NCI-H1436 treated with DMSO at 0.1 percent for 48 hours (cell line): ENCODE measurements at regions not wholly inside any gene's neighbourhood (a gene's known extent, or its start where the extent isn't known, plus 50 kb on each side); places are given as distances from the start of the nearest gene placed in this dataset.

Source experiments
- DNase-seq: peaks from one replicate; lab custom pipeline; 2025; lab: John Stamatoyannopoulos, UW

DNA sequence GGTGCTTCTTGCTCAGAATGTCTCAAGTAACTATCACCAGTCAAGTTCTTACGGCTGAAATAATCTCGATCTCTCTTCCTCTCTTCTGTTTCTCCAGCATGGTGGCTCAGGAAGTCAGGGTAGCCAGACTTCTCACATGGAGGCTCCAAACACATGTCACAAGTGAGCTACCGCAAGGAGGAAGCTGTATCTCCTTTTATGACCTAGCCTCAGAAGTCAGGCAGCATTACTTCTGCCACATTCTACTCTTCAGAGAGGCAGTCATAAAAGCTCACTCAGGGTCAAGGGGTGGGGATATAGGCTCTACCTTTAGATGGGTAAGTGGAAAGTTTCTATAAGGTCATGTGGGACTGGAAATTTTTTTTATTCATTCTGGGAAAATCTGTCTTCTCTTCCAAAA lies 86.6 kb upstream of the NEO1 start:
- no peak for DNase-seq

DNA sequence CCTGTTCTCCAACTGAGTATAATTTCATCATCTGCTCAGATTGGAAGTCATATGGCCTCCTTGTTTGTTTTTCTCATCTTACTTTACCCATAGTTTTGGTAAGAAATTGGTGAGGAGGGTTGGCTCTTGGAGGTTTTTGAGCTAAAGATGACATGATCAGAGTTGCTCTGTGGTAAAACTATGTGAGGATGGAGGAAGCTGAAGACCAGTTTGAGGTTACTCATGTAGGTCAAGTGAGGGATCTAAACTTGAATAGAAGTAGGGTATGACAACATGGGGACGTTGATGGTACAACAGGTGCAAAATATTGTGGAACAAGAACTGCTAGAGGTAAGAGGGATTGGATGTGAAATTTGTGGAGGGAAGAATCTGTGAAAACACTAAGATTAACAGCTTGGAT lies 87.7 kb upstream of the NEO1 start:
- no peak for DNase-seq

DNA sequence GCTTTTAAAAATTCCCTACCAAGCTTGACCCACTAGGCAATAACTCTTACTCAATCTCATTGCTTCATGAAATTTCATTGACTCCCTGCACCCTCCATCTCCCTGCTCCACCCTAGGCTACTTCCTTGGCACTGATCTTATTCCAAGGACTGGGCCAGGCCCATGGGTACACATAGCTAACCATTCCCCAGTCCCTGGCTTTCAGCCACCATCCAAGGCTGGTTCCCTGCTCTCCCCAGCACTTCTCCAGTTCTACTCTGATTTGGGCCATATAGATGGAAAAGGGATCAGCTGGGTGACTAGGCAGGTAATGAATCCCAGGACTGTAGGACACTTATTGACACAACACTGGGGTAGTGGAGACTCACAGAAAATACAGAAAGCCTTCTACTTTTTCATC lies 88.1 kb upstream of the NEO1 start:
- no peak for DNase-seq

DNA sequence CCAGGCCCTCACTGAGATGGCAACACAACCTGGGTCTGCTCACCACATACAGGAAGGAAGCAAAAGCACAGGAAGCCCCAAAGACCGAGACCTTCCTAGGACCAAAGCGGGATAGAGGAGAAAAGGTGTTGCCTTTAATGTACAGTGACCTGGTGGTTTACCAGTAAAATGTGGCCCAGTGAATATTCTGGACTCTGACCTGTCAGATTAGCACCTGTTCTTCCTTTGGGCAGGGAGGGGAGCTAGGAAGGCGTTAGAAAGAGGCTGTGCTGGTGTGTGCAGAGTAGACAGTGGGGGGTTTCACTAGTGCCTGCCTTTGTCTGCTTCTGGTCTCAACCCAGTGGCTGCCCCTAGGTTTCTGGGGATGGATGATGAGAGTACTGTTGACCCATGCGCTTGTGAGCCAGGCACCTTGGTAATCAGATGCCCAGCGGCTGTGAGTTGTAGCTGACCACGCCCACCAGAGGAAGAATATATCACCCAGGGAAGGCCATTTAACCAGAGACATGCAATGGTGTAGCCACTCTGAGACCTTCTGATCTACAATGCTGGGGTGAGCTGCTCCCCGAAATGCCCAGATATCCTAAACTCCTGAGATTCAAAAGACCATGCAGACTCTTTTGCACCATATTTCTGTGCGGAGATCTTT lies 90.1 kb upstream of the NEO1 start:
- no peak for DNase-seq

DNA sequence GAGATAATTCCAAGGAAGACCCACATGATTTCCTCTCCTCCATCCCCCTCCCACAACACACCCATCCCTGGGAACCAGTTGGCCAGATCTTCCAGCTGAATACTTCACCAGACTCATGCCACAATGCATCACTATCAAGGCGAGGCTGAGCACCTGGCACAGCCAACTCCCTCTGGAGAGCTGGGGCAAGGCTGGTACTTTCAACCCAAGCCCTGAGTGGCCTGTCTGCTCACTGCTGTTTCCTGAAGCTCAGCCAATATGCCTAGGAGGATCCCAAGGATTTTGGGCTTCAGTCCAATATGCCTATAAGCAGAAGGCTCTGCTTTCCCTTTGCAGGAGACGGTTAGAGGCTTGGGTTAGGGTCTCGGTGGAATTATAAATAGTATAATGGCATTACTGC lies 90.9 kb upstream of the NEO1 start:
- DNase-seq: no peak

DNA sequence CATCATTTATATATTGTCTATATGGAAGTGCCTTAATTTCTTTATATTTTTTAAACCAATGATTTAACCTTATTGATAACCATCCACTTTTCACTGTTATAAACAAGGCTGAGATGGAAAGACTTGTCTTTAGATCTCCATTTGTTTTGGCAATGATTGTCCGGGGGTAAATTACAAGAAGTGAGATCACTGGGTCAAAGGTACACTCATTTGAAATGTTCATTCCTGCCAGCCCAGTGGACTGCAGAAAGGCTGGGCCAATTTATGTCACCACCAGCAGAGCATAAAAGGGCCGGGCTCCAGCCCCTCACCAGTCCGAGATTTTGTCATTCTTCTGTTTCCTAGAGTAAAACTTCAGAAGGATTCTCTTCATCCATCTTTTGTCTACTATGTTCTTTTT lies 93.6 kb upstream of the NEO1 start:
- DNase-seq: no peak

DNA sequence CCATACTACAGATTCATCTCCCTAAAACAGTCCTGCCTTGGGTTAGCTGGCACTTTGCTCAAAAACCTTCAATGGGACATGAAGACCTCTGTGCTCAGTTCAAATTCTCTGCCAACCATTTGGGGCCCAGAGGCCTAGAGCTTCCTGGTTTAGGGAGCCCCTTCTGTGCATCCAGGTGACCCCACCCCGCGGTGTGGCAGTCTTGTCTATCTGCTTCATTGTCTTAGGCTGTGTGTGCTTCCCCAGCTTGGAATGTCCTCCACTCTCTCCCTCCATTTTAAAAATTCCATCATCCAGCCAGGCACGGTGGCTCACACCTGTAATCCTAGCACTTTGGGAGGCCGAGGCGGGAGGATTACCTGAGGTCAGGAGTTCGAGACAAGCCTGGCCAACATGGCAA lies 99.0 kb upstream of the NEO1 start:
- no peak for DNase-seq

DNA sequence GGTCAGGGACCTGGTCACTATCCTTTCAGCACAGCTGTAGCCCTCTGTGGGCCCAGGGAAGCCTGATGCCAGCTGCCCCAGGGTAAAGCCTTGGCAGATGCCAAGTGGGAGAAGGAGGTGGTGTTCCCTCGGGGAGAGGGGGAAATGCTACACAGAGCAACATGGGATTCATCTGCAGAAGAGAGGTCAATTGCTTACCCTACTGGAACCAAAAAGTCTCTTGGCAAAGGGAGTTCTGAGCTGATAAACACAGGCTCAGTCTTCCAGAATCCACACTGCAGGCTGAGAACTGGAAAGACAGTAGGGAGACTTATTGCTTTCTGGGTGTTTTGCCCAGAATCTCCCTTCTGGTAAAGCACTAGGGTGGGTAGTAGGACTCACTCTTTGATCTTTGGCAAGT lies 100.1 kb upstream of the NEO1 start:
- DNase-seq: no peak

DNA sequence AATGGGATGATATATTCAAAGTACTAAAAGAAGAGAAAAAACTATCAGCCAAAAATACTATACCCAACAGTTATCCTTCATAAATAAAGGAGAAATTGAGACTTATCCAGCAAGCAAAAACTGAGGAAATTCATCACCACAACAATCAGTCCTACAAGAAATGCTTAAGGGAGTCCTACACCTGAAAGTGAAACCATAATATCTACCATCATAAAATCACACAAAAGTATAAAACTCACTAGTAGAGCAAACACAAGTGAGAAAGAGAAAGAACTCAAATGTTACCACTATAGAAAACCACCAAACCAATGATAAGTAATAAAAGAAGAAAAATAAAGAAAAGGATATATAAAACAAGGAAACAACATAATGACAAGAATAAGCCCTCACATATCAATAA lies 103.6 kb upstream of the NEO1 start:
- no peak for DNase-seq

DNA sequence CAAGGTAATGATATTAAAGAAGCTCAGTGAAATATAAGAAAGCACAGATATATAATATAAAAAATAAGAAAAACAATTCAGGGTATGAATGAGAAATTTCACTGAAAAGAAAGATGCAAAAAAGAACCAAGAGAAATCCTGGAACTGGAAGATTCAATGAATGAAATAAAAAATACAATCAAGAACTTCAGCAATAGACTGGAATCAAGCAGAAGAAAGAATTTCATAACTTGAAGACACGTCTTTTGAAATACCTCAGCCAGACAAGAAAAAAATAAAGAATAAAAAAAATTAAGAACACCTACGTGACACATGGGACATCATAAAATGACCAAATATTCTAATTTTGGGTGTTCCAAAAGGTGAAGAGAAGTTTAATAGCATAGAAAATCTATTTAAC lies 104.6 kb upstream of the NEO1 start:
- no peak for DNase-seq

DNA sequence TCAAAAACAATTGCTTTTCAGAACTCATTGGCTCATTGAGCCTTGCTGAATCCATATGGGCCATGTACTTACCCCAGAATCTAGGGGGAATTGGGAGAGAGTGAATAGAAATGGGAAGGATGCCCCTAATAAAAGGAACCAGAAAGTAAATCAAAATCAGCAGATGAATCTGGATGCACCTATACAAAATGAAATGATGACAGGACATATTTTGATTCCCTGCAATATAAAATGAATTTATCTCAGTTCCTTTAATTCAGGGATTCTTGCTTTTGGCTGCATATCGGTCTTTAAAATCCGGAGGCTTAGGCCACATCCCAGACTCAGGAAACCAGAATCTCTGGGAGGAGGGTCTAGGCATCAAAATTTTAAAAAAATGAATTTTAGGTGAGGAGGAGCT lies 107.7 kb upstream of the NEO1 start:
- DNase-seq: no peak

DNA sequence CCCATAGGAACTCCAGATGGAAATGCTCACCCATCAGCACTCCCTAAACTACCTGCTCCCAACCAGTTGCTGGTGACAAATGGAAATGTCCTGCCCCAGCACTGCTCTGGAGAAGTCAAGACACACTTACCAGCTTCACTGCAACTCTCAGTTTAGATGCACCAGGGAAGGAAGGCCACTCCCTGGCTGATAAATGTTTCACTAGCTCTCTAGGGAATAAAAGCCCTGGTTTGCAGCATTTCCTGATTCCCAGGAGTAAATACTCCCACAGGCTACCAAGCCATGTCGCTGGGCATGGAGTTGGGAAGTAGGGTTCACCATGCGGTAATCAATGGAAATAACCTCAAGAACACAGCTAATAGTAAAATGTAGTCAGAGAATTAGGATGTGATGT lies 112.0 kb upstream of the NEO1 start:
- no peak for DNase-seq

DNA sequence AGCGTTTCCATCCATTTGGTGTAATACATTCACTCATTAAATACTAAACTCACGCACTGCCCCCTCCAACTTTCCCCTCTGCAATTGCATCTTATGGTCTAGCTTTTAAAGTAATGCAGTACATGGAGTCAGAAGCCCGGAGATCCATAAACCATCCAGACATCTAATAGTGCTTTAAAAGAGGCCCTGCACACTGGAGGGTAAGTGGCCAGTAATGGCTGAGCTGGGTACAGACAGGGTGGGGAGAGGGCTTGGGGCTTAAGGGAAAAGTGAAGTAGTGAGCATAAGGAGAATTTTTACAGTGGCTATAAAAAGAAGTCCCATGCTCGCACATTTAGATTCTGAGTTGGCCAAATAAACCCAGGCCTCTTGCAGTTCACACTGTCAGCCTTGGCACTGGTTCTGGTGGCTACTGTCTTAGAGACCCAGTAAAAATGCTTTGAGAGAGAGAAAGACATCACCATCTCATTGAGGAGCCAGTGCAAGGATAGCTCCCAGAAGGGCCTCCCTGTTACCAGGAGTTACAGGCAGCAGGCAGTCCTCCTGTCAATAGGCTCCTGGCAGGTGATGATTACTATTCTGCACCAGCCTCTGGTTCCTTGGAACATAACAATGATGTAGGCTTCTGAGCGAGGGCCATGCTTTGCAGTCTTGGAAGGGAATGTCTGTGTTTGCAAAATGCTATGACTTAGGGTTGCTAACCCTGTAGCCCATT lies 112.6 kb upstream of the NEO1 start:
- no peak for DNase-seq

DNA sequence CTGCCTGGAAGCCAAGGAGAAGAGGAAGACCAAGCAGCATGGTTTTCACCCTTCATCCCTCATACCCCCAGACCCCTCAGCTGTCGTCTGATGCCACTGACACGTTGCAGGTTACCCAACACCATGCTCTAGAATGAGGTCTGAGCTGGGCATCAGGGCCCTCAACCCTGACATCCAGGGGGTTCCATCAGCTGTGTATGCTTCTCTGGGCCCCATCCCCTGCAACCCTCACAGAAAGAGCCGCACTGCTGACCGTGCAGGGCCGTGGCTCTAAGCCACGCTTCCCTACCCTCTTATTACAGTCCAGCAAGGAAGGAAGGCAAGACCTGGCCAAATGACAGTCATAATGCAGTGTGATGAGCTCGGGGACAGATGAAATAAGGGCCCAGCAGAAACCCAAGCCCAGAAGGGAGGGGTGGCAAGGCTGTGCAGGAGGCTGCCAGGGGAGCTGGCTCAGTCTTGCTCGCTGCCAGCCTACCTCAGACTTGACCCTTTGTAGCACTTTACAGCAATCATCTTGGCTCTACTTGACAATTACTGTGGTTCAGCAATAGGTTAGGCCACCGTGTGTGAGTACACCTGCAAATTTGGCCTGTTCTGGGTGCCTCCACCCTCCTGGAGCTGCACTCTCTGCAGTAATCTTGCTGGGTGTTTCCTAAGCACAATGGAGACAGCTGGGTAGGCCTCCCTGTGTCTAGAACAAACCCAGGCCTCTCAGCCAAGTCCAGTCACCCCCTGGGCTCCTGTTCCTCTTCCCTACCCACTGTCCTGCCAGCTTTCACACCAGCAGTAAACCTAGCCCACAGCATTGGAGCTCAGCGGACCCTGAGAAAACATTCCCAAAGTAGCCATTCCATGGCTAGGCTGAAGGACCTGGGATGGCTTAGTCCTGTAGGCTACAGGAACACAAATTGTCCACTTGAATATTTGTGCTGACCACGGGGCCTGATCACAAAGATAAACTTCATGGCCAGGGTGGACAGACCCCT lies 115.3 kb upstream of the NEO1 start:
- DNase-seq: no peak

DNA sequence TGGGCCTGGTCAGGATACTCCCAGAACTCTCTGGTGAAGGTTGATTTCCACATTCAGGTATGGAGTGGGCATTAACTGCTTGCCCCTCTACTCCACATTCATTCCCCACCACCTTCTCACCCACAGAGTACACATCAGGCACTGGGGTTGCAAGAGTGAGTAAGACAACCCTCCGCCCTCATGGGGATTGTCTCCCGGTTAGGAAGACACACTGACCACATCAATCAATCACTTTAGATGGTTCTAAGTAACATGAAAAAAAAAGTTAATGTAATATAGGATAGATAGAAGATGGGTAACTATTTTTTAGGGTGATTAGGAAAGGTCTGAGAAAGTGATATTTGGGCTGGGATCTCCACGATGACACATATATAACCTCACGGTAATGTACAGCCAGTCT lies 116.0 kb upstream of the NEO1 start:
- no peak for DNase-seq

DNA sequence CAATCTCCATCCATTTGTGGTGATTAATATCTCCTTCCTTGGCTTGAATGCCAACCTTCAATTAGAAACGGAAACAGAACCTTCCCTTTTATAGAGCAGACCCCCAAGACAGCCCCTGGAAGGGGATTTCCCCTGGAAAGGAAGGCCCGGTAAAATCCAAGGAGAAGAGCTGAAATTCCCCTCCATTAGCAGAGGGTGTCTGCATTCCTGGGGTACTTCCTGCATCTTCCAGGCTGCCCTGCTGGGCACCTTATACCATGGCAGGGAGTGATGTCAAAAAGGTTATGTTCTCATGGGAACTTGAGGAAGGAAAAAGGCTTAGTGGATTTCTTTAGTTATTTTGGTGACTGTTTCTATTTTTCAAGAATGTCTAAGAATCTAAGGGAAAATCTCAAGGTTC lies 116.7 kb upstream of the NEO1 start:
- no peak for DNase-seq

DNA sequence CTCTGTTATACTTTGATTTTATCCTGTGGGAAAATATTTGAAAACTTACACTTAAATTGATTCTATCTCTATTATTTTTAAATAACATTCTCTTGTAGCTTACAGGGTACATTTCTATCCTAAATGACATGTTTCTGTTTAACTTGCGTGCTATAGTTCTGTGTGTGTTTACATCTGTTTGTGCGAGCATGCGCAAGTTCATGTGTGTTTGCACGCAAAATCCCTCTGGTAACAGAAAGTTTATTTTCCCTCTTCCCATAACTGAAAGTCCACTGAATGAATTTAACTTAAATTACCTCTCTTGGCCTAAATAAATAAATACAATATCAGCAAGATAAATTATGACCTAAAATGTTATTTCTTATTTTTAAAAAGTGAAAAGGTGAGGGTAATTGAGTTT lies 117.3 kb upstream of the NEO1 start:
- DNase-seq: no peak

DNA sequence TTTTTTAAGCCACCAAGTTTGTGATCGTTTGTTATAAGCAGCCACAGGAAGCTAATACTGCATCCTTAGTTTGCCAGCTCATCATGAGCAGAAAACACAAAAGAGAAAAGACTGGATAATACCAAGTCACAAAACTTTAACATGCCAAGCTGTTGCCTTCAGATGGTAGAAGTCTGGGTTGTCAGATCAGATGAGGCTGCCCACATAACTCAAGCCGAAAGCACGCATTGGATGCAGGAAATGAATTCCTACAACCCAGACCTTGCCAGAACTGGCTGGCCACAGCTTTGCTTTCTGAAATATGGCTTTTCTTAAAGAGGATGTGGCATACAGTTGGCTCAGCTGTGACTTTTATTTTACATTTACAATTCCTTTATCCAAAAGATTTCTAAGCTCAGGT lies 118.3 kb upstream of the NEO1 start:
- no peak for DNase-seq

DNA sequence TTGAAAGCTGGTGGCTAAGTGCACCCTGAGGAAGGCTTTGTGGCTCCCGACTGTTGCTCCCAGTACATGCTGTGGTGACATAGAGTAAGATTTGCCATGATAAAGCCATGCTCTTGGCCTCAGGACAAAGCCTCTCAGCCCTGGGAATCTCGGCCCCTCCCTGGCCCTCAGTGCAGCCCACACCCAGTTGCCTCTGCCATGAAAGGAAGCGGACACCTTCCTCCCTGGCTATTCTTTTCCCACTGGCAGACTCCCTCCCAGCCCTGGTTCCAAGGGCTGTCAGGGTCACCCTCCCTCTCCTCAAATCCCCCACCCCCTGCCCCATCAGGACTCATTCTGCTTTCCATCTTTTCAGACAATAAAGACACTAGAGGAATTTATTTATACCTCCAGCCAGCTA lies 119.8 kb upstream of the NEO1 start:
- DNase-seq: no peak

DNA sequence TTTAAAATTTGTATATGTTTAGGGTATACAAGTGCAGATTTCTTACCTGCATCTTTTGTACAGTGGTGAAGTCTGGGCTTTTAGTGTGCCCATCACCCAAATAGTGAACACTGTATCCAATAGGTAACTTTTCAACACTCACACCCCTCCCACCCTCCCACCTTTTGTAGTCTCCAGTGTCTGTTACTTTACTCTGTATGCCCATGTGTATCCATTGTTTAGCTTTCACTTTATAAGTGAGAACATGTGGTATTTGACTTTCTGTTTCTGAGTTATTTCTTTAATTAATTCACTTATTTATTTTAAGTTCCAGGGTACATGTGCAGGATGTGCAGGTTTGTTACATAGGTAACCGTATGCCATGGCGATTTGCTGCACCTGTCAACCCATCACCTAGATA lies 124.8 kb upstream of the NEO1 start:
- DNase-seq: no peak

DNA sequence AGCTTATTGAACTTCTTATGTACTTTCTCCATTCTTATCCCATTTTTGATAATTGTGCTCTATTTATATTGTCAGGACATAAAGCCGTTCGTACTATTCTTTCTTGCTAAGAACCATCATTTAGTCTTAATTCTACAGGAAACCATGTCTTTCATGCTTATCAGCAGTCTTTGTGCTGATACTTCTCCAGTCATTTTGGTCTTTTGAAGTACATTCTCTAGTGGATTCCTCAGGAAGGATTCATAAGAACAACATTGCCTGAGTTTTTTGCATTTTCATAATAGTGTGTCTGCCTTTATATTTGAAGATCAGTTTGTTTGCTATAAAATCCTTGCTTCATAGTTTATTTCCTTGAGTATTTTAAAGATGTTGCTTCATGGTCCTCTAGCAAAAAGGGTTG lies 126.6 kb upstream of the NEO1 start:
- no peak for DNase-seq

DNA sequence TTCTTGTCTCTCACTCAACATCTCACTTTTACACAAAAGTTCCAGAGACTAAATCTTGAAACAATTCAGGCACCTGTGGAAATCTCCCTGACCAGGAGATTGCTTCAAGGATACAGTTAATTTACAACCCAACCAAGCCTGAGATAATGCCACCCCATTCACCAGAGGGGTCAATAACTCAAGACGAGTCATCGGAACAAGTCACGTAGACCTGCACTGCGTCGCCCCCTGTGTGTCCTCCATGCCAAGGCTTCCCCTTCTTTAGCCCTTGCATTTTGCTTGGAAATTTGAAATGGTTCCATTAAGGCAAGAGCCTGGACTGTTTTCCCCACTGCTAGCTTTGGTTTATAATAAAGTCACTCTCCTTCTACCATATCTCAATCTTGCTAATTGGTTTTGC lies 129.0 kb upstream of the NEO1 start:
- no peak for DNase-seq

DNA sequence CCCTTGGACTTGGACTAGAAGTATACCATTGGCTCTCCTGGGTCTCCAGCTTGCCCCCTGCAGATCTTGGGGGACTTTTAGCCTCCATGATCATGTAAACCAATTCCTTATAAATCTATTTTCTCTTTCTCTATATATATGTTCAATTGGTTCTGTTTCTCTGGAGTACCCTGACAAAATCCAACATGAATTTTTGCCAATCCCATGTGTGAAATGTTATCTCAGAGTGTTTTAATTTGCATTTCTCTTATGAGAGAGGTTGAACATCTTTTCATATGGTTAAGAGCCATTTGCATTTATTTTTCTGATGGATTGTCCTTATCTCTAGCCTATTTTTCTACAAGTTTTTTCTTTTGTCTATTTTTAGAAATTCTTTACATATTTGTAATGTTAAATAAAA lies 131.7 kb upstream of the NEO1 start:
- no peak for DNase-seq
